ENCODE measurements at regions not wholly inside any gene's neighbourhood (a gene's known extent, or its start where the extent isn't known, plus 50 kb on each side); places are given as distances from the start of the nearest gene placed in this dataset.

GRCh38 chr10:33731322-33731721, 396.9 kb upstream of the NRP1 start:
- no peak overlapping the region for H3K4me2 ChIP-seq (replicated peaks; ENCODE audit: extremely low read depth, low read length, poor library complexity, severe bottlenecking)
- H3K9me3 ChIP-seq (replicated peaks in 1 of 2; ENCODE audit: control insufficient read depth in 1 of 2, insufficient read depth in 1 of 2, low read length in 2 of 2), result peaks cover 0 to 3% of the 10 kb centered on the region in 2 donors
- peaks cover 0 to 9% (median 8%) of the 10 kb centered on the region in 7 donors for H3K9me3 Mint-ChIP-seq
- 100% methylated on average over 2 of the region's 6 CpGs for WGBS (ENCODE audit: insufficient coverage)
- H3K36me3 ChIP-seq (replicated peaks in 1 of 2; ENCODE audit: control insufficient read depth in 1 of 2, insufficient read depth in 2 of 2, low read length in 2 of 2), result no peaks in the 10 kb centered on the region
- TF ChIP-seq CTCF (IDR thresholded peaks at IDR 0.05), result no peak
- no peak overlapping the region for H3K27ac ChIP-seq (ENCODE audit: low read depth in 1 of 2, low read length in 2 of 2)
- H3K9ac ChIP-seq (ENCODE audit: insufficient read depth, low read length, poor library complexity, severe bottlenecking), result no peak overlapping the region
- no peaks in the 10 kb centered on the region for H4K20me1 ChIP-seq (ENCODE audit: insufficient read depth, low read length)
- H3K4me3 Mint-ChIP-seq, result no peak overlapping the region
- intact Hi-C loops (cut with micrococcal nuclease), result no loop called here
- H3K4me1 ChIP-seq (ENCODE audit: control insufficient read depth in 1 of 2, insufficient read depth in 2 of 2, low read length in 2 of 2), result no peaks in the 10 kb centered on the region
- peaks cover 0 to 15% (median 7%) of the 10 kb centered on the region in 3 donors for H3K27me3 Mint-ChIP-seq (ENCODE audit: low read depth in 3 of 3)
- no peak for DNase-seq
- no peaks in the 10 kb centered on the region for H3K36me3 Mint-ChIP-seq
- no peak overlapping the region for H3K4me3 ChIP-seq (replicated peaks in 1 of 3; ENCODE audit: low read depth in 2 of 3, low read length in 3 of 3)
- no peak overlapping the region for H3K27ac Mint-ChIP-seq
- H2AFZ ChIP-seq (ENCODE audit: insufficient read depth, low read depth, low read length, poor library complexity, severe bottlenecking), result no peak overlapping the region
- H3K79me2 ChIP-seq (ENCODE audit: insufficient read depth, low read length), result no peaks in the 10 kb centered on the region
- H3K27me3 ChIP-seq (ENCODE audit: control insufficient read depth in 2 of 2, insufficient read depth in 2 of 2, low read length in 2 of 2), result peaks cover 0 to 2% of the 10 kb centered on the region in 2 donors
- no peaks in the 10 kb centered on the region for H3K4me1 Mint-ChIP-seq

GRCh38 chr10:33725430-33725829, 391.0 kb upstream of the NRP1 start:
- Histone ChIP-seq H3K9ac (ENCODE audit: insufficient read depth, low read length, poor library complexity, severe bottlenecking) (no peak overlapping the region), H3K79me2 (ENCODE audit: insufficient read depth, low read length) (no peaks in the 10 kb centered on the region), H2AFZ (ENCODE audit: insufficient read depth, low read depth, low read length, poor library complexity, severe bottlenecking) (no peak overlapping the region), H3K36me3 (replicated peaks in 1 of 2; ENCODE audit: control insufficient read depth in 1 of 2, insufficient read depth in 2 of 2, low read length in 2 of 2) (no peaks in the 10 kb centered on the region), H3K4me1 (ENCODE audit: control insufficient read depth in 1 of 2, insufficient read depth in 2 of 2, low read length in 2 of 2) (no peaks in the 10 kb centered on the region), H3K4me3 (replicated peaks in 1 of 3; ENCODE audit: low read depth in 2 of 3, low read length in 3 of 3) (no peak overlapping the region), H4K20me1 (ENCODE audit: insufficient read depth, low read length) (no peaks in the 10 kb centered on the region), H3K9me3 (replicated peaks in 1 of 2; ENCODE audit: control insufficient read depth in 1 of 2, insufficient read depth in 1 of 2, low read length in 2 of 2) (peaks cover 4 to 8% of the 10 kb centered on the region in 2 donors), H3K27me3 (ENCODE audit: control insufficient read depth in 2 of 2, insufficient read depth in 2 of 2, low read length in 2 of 2) (no peaks in the 10 kb centered on the region), H3K4me2 (replicated peaks; ENCODE audit: extremely low read depth, low read length, poor library complexity, severe bottlenecking) (no peak overlapping the region), H3K27ac (ENCODE audit: low read depth in 1 of 2, low read length in 2 of 2) (no peak overlapping the region)
- no peak for DNase-seq
- H3K9me3 Mint-ChIP-seq, result peaks cover 0 to 15% (median 9%) of the 10 kb centered on the region in 7 donors
- no peak for TF ChIP-seq CTCF (IDR thresholded peaks at IDR 0.05)
- peak overlapping the region in 1 of 7 donors; percentile 39 for H3K27ac Mint-ChIP-seq
- no peaks in the 10 kb centered on the region for H3K36me3 Mint-ChIP-seq
- H3K27me3 Mint-ChIP-seq (ENCODE audit: low read depth in 3 of 3), result peaks cover 0 to 2% (median 2%) of the 10 kb centered on the region in 3 donors
- no CpG with 5 or more reads among the region's 4 CpGs for WGBS (ENCODE audit: insufficient coverage)
- H3K4me3 Mint-ChIP-seq, result no peak overlapping the region
- peaks cover 2% of the 10 kb centered on the region for H3K4me1 Mint-ChIP-seq
- intact Hi-C loops (cut with micrococcal nuclease), result no loop called here

Measured in CD14-positive monocyte (primary cell).